HG02798 (cell line): ENCODE measurements at regions not wholly inside any gene's neighbourhood (a gene's known extent, or its start where the extent isn't known, plus 50 kb on each side); places are given as distances from the start of the nearest gene placed in this dataset.

Experiments used
- ATAC-seq: cut with Tn5 transposase; IDR thresholded peaks from one replicate; pipeline ENCODE4 v1.9.1; 2021; ENCODE audit warnings: mild to moderate bottlenecking; ENCODE audit not compliant: unreplicated experiment, poor library complexity

DNA sequence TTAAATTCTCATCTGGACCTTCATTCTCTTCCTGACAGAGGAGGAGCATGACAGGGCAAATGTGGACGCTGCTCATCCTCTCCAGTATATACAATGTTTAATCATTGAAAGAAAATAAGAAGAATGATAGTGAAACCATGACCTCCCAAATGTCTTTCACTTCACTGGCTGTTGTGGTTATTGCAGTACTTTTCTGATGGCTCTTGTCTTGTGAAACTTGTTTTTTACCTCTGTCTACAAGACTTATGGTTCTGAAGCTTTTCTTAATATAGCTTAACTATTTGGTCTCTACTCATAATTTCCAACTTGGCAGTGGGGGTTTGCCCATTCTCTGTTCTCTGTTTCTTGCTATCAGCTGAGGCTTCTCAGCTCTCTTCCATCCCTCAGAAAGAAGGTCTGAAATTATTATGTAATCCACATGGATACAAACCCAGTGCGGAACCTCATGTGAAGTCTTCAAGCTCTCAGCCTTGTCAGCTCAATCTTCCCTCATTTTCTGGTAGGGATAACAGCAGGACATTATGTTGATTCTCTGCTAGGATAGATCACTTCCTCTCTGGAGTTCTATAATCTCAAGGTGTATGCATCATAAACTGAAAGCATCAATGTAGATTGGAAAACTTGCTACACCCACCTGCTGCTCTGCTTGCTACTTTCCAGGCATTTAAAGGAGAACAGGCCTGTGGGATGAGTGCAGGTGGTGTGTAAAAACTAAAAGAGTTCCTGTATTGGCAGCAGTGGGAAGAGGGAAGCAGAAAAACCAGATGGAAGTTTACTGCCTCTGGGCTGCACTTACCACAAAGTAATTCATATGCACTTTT, 250.3 kb upstream of the HTR2A start:
- ATAC-seq = peak; percentile 96

- no peak for ATAC-seq
These were observed 249.3 kb upstream of the HTR2A start for GRCh38 chr13:47146136-47146535.

- ATAC-seq = no peak
These were observed 247.9 kb upstream of the HTR2A start for GRCh38 chr13:47144782-47145181.

DNA sequence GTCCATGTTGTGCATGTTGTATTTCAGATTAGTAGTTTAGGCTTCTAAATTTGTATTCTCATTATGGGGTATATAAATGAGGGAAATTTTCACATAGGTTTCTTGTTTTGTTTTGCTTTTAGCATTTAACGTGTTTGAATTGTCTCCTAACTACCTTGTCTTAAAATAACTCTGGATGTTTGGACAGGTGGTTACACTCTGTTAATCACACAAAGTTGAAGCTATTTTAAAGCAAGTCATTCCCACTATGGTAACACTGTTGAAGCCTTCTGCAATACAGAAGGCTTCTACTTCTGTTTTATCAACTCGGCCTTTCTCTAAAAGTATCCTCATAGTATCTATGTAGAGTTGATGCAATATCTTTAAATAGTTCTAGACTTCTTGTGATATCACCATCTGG, 245.3 kb upstream of the HTR2A start:
- no peak for ATAC-seq

DNA sequence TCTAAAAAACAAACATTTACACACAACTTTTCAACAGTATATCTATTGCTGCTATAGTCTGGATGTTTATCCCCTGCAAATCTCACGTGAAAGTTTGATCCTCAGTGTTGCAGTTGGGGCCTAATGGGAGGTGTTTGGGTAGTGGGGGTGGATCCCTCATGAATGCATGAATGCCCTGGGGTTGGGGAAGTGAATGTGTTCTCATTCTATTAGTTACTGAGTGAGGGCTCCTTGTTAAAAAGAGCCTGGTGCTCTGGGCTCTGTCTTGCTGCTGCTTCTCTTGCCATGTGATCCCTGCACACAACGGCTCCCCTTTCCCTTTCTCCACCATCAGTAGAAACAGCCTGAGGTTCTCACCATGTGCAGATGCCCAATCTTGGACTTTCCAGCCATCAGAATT, 242.7 kb upstream of the HTR2A start:
- no peak for ATAC-seq

DNA sequence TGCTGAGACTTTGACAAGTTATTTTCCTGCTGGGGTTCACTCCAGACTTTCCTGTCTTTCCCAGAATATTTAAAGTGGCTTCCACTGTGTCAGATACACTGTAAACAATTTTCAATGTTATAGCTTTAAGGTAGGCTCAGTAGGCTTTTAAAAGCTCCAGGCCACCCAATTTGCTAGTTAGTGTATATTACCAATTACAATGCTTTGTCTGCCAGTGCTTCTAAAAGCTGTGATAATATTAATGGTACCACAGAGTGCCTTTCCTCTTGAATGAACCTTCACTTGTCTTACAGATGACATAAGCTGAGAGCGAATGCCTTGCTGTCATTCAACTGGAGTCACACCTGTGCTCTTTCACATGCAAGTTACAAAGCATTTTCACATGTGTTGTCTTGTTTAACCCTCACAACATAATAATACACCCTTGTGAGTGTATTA, 239.7 kb upstream of the HTR2A start:
- ATAC-seq = no peak

GRCh38 chr13:47135800-47136503, 239.1 kb upstream of the HTR2A start:
- no peak for ATAC-seq

DNA sequence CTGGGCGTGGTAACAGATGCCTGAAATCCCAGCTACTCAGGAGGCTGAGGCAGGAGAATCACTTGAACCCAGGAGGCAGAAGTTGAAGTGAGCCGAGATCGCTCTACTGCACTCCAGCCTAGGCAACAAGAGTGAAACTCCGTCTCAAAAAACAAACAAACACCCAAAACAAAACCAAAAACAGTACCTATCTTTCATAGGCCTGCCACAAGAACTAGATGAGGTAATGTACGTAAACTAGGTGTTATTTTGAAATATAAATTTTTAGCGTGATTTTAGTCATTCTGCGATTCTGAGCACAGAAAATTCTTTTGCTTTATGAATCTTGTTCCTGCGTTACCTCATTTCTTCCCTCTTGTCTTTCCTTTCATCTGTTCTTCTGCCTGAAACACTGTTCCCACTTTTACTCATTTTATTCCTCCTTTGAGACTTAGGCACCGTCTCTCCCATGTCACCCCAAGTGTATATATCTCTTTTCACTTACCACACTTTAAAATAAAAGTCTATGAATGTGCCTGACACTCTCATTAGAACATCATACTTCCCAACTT, 238.2 kb upstream of the HTR2A start:
- ATAC-seq = no peak

DNA sequence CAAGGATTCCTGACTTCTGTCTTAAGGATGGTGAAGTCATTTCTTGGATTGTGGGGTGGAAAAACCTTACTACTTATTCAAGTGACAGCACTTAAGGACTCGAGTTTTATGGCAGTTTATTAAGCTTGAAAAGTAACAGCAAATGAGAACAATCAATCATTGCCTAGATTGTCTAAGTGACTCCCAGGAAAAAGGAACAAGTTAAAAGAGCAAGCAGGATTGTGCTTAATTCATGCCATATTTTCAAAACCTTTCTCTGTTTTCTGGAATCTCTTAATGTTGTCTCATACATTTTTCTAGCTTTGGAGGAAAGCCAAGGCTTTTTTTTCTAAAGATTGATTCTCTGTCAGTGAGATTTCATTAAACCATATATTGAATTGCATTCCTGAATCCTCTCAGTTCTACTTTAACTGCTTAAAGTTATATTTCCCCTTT, 236.2 kb upstream of the HTR2A start:
- no peak for ATAC-seq

DNA sequence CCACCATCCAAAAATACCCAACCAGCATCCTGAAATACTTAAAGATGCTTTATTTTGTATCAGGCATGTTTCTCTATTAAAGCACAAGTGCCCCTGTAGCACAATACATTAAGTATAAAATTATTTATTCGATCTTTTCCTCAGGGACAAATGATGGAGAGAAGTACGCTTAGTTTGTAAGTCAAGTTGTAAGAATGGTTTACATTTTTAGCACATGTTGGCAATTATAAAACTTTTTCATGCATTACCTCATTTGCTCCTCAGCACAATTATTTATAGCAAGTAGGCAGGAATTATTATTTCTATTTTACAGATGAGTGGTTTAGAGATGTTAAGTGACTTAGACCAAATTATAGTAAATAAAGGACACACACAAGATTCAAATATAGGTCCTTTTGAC, 232.6 kb upstream of the HTR2A start:
- ATAC-seq = no peak

DNA sequence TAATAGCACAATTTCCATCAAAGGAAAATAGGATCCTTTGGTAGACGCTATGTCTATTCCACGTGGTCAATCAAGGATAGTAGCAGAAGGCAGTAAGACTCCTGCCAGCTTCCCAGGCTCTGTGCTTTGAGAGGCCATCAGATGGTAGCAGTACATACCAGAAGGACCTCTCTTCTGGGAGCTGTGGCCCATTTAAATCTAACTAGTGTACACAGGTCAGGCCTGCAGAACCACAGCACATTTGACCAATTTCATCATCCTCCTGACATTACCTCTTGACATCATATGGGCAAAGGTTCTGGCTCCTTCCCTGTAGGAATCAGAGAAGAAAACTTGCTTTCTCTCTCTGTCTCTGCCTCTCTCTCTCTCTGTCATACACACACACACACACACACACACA, 229.6 kb upstream of the HTR2A start:
- ATAC-seq = no peak

DNA sequence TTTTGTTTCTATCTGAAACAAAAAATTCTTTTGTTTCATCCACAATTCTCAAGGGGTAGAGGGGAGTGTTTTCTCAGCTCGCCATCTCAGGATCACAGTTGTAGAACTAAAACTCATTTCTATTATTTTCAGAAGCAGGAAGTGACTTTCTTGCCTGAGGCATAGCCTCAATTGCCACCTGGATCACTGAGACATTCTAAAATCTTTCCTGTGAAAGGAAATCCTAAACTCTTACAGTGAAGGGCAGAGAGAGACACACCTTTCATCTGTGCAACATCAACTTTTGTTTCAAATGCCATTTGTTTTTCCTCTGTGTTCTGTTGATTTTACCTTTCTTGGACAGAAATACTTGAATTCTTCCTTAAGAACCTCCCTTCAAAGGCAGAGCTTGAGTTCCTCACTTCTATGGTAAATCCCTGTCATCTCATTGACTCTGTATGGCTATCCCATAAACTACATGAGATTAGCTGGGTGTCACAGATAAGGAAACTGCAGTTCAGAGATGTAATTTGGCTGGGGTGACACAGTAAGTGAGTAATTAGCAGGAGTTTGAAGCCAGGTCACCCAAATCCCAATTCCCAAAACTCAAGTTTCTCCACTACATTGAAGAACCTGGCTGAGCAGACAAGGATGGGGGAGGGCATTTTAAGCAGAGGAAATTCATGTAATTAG, 224.4 kb upstream of the HTR2A start:
- ATAC-seq = no peak

- ATAC-seq = no peak
These were observed 223.4 kb upstream of the HTR2A start for GRCh38 chr13:47120282-47120681.

- no peak for ATAC-seq
These were observed 222.9 kb upstream of the HTR2A start for GRCh38 chr13:47119575-47120235.

DNA sequence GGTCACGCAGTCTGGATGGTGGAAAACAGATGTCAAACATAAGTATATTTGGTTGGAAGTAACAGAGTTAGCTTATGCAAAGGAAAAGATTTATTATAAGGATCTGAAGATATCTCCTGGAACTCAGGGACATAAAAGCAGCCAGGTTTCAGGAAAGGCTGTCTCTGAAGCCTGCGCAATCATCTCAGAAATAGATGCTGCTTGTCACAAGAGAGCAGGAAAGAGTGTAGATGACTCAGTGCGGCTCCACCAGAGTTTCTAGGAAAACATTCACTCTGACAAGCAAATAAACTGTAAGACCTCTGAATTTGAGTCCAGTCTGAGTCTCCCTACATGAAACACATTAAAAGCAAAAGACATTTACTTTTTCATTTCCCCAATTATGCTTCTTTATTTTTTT, 220.4 kb upstream of the HTR2A start:
- no peak for ATAC-seq

GRCh38 chr13:47114030-47114429, 217.2 kb upstream of the HTR2A start:
- no peak for ATAC-seq

GRCh38 chr13:47112903-47113299, 216.0 kb upstream of the HTR2A start:
- no peak for ATAC-seq

DNA sequence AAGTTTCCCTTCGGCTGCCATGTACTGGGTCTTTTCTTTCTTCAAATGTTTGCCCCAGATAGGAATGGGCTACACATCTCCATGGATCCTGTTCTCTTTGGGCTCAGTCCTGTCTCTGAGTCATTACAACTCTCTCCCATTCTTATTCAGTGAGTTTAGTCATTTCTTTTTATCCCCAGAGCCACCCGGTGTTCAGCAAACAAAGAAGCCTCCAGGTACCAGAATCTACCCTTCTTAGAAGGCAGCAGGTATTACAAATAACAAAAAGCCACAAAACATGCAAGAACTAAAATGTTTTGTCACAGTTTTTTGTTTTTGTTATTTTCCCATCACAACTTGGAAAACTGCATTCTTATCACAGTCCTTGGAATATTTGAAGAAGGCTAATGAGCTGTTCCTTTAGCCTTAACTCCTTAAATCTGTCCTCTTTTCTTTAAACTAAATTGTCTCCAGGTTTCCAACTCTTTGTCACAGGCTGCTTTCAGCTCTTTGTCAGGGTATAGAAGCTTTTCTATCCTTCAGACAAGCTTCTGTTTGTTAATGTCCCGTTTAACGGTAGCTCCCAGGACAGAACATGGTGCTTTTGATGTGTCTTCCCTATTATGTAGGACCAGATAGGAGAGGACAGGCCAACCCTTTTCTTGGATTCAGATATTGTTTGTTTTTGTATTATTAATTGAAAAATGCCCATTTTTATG, 215.5 kb upstream of the HTR2A start:
- ATAC-seq = no peak

DNA sequence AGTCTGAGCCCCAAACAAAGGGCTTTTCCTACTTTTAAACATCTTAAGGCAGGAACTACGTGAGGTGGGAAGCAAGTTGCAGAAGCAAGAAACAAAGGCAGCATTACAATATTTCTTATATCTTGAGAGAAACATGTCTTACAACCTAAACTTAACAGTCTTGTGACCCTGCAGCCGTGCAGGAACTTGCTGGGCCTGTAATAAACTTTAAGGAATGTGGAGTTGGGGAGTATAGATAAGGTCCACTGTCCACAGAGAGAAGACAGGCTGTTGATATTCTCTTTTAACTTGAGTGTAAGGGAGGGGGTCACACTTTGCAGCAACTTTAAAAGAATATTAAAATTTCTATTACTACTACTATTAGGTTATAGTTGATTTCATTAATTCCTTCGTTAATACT, 214.6 kb upstream of the HTR2A start:
- no peak for ATAC-seq

GRCh38 chr13:47110833-47111240, 214.0 kb upstream of the HTR2A start:
- ATAC-seq = no peak
